Midbrain (tissue), 1 donor: ENCODE measurements at regions not wholly inside any gene's neighbourhood (a gene's known extent, or its start where the extent isn't known, plus 50 kb on each side); places are given as distances from the start of the nearest gene placed in this dataset.
"Not testable (repeated sequence)": the region's sequence is repeated elsewhere in the genome, so short reads cannot be mapped to it uniquely, and the experiment has no call there.

Experiments
- DNase-seq: peaks from one replicate; lab custom pipeline; 2025; lab: John Stamatoyannopoulos, UW

DNA sequence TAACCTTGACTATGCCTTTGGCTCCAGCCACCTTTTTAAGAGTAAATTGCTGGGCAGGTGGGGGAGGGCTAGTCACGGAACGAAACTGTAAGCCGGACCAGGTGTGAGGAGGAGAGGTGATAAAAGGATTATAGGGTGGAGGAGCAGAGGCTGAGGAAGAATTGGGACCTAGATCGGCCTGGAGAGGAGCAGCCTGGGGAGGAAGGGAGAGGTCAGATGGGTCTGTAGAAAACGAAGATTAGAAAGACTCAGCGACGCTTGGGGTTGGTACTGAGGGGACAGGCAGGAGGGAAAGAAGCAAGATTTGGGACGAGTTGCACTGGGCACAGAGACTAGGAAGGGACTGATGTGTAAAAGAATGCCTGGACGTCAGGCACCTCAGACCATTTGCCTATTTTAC is 87.2 kb upstream of the MAP3K7 start:
- not testable (repeated sequence) for DNase-seq

DNA sequence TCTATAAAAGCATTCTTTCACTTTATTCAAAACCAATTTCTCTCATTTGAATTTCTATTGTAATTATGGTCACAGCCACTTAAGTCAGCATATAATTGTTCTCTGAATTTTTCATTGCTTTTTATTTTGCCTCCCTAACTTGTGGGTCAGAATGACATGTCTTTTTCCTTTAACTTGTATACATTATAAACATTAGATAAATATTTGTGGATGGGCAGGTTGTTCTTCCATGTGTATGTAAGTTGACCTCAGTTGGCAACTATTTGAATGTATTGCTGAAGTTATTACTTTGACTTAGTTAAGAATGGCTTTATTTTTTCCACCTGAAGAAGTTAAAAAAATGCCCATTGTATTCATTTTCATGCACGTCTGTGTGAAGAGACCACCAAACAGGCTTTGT is 83.0 kb upstream of the MAP3K7 start:
- no peak for DNase-seq

DNA sequence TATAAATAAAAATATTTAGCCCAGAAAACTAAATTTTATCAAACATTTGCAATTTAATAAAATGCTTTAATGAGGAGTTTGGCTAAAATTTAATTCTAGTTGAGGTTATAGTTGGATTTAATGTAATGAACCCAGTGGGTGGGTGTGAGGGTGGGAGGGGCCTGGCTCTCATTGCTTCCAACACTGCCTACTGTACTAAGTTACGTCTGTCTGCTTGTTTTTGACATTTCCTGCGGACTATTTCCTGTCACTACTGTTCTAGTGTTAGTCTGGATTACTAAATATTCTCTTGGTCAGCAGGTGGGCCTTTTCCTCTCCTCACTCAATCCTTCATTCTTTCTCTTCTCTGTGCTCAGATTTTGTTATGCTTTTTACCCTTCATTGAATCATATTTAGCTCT is 82.5 kb upstream of the MAP3K7 start:
- DNase-seq = no peak

DNA sequence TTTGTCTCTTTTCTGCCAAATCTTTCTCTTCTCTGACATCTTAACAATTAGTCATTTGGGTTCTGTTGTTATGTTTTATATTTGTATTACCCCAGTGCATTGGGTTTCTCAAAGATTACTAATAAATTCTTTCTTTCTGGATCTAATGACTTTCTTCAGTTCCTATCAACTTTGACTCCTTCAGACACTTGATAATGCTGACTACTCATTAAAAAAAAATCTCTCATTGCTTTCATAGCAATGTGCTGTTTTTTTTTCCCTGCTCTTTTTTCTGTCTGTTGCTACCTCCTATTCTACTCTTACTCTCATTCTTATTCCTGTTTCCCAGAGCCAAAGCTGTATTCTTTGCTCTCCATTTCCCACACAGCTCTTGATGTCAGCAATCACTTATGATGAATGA is 81.3 kb upstream of the MAP3K7 start:
- no peak for DNase-seq

- DNase-seq = no peak
Observed at GRCh38 chr6:90663873-90664272, 77.0 kb upstream of the MAP3K7 start.

DNA sequence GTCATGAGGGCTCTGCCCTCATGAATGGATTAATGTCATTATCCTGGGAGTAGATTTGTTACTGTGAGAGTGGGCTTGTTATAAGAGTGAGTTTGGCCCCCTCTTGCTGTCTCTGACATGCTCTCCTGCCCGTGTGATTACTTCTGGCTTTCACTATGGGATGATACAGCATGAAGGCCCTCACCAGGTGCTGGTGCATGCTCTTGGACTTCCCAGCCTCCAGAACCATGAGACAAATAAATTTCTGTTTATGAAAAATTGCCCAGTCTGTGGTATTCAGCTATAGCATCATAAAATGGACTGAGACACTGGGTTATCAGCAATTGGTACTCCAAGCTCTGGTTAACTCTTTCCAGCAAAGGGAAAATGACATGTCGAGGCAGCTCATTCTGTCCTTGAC is 76.2 kb upstream of the MAP3K7 start:
- no peak for DNase-seq

DNA sequence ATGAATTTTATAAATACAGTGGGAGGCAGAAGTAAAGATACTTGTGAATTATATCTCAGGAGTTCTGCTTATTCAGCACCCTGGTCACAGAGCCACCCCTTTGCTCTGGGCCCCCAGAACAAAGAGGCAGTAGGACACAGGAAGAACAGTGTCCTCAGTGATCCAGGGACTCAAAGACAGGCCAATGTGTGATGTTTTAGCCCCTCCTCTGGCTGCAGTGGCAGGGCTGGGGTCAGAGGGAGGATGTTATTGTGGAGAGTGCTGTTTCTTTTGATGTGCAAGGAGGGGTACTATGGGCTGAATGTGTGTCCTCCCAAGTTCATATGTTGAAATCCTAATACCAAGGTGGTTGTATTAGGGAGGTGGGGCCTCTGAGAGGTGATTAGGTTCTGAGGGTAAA is 74.1 kb upstream of the MAP3K7 start:
- no peak for DNase-seq

DNA sequence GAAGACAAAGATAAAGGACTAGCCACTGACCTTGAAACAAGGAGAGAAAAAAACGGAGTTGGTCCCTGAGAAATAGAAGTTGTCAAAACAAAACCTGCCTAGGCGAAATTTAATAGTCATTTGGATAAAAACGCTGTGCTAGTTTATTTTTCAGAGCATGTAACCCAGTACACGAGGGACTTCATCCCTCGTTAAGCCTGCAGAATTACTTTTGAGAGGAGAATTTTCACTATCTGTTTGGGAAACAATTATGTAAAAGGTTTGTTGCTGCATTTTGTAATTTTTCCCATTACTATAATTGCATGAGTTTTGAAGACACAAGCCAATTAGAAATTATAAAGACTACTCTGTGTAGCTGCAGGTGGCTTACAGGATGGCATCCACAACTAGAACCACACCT is 71.6 kb upstream of the MAP3K7 start:
- no peak for DNase-seq

GRCh38 chr6:90656325-90656724 is 69.5 kb upstream of the MAP3K7 start:
- DNase-seq = no peak

DNA sequence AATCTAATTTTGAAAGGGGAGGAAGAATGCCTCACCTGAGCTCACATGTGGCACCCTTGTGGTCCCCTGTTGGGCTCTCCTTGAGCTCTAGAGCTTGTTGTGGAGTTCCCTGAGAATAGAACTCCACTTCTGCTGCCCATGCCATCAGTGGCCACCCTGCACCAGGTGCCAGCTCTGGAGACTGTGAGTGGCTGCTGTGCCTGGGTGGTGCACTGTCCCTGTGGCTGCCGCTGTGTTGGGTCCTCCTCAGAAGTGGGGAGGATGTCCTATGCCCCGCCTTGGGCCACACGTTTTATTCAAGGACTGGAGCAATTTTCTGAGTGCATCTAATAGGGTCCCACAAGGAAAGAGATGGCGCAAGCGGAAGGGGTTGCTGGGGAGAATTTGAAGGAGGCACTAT is 67.9 kb upstream of the MAP3K7 start:
- DNase-seq = no peak

DNA sequence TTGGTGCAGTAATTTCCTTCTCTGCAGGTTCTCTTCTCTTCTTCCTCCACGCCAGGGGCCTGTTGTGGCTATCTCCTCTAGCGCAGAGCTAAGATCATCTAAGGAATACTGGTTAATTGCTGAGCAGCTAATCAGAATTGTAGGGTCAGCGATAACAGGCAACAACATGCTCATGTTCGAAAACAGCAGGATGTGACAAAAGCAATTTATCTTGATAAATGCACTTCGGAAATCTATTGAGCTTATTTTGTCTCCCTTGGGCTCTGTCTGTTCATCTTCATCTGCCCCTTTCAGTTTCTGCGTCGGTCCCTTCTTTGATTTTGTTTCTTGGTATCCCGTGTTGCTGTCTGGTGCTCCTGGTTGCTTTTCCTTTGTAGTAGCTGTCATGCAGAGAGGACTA is 67.3 kb upstream of the MAP3K7 start:
- no peak for DNase-seq

- DNase-seq = no peak
Observed at GRCh38 chr6:90653750-90654149, 66.9 kb upstream of the MAP3K7 start.

GRCh38 chr6:90650041-90650940 is 63.4 kb upstream of the MAP3K7 start:
- no peak for DNase-seq

DNA sequence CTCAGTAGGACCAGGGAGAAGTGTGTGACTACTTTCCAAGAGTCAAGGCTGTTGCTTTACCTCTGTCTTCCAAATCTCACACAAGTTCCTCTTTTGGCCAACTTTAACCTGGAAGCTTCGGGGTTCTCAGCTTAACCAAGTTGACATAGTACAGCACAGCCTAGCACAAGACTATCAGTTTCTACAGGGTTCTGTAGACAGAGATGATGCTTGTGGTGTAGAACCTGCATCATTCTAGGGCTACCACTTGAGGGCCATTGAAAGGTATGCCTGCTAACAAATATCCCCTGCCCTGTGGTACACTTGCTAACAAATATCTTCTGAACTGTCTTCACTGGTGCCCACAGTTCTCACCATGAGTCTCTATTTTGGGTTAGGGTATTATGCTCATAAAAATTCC is 62.0 kb upstream of the MAP3K7 start:
- DNase-seq = no peak

GRCh38 chr6:90646940-90647339 is 60.1 kb upstream of the MAP3K7 start:
- DNase-seq = no peak

DNA sequence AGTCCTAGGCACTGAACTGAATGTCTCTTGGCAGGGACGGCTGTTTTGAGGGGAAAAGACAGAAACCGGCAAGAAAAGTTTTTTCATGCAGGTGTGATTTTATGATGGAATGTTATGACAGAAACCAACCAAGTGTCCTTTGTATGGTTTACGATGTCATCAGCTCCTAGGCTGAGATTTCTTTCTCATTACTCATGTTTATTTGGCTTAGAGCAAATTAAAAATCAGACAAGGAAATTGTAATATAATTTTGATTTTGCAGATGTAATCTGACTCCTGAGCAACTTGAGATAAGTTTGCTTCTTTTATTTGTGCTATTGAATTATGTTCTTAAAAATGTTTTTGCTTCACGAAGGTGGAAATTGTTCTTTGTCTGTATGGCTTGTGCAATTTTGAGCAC is 58.8 kb upstream of the MAP3K7 start:
- DNase-seq = no peak

DNA sequence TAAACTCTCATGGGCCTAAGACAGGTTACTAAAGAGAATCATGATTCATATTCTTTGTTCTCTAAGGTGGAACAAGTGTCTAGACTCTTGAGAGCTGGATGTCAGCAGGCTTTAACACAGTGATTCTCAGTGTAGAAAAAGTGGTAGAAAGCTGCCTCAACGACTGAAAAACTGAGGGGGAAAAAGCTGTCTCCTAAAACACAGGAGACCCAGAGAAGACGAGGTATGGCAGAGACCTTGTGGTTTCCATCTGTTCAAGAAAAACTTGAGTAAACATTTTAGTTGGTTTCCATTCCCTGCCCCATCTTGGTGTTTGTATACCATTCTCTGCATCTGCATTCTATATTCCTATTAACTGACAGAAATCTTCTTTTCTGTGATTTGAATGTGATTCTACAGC is 57.6 kb upstream of the MAP3K7 start:
- no peak for DNase-seq

GRCh38 chr6:90643381-90643780 is 56.5 kb upstream of the MAP3K7 start:
- no peak for DNase-seq

GRCh38 chr6:90637320-90637719 is 50.4 kb upstream of the MAP3K7 start:
- no peak for DNase-seq
